Stimulated activated CD4-positive, alpha-beta T cell treated with anti-CD3 and anti-CD28 coated beads, TNF-alpha, amount 100 ng/mL, for 1 hour (primary cell): ENCODE measurements at regions not wholly inside any gene's neighbourhood (a gene's known extent, or its start where the extent isn't known, plus 50 kb on each side); places are given as distances from the start of the nearest gene placed in this dataset.

Source experiments
- DNase-seq, 3 donors: peaks; one replicate each; pipeline ENCODE4 v3.0.0-alpha.2; 2020; ENCODE audit warnings: low read depth in 3 of 3, low spot score in 1 of 3

- DNase-seq = no peak
These were observed 127.0 kb downstream of the CHSY1 start for GRCh38 chr15:101124731-101125451.

DNA sequence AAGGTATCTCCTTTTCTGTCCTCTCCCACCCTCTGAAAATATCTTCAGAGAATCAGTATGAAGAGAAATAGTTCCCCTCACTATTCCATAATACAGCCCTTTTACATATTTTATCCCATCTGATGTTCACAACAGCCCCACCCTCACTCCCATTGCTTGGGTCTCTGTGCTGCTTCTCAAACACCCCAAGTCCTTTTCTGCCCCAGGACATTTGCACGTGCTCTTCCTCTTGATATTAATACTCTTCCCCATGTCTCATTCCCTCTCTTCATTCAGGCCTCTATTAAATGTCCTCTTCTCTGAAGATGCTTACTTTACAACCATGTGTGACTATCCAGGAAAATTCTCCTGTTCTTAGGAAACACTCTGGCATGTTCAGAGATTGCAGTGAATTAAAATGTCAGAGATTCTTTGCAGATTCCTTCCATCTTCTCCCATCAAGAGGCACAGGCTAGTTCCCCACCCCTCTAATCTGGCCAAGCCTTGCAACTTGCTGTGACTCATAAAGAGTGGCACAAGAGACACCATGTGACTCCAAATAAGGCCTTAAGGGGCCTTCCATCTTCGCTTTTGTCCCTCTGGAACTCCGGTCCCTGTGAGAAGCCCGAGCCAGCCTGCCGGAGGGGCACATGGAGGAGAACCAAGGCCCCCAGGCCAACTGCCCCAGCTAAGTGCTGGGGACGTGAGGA is 128.5 kb downstream of the CHSY1 start:
- no peak for DNase-seq

DNA sequence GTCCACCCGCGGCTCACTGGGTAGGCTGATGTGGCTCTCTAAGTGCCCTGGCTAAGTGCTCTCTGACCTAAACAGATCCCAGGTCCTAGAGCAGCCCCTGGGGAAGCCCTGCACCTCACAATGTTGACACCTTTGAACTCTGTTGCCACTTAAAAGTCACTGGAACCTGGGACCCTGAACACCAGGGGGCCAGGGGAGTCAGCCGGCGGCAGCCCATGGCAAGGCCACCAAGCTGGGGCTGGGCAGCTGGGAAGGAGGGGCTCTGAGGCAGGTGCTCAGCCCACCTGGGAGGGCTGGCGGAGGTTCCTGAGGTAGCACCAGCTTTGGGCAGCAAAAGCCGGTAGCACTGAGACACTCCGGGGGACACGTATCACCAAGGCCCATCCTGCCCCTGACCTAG is 129.0 kb downstream of the CHSY1 start:
- no peak for DNase-seq

DNA sequence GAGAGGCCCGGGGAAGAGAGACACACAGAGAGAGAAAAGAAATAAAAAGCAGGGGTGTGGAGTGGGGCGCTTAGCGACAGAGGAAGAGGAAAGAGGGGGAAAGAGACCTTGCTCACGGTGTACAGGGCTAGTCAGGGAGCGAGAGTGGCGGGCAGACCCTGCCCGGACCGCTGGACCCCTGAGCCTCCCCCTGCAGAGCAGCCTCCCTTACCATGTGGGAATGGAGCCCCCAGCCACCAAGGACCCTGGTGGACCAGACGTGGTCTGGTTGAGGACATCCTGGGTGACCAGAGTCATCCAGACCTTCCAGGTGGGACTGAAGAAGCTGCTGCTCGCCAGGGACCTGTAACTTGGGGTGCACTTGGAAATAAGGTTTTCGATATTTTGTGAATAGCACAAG is 129.6 kb downstream of the CHSY1 start:
- DNase-seq = no peak

DNA sequence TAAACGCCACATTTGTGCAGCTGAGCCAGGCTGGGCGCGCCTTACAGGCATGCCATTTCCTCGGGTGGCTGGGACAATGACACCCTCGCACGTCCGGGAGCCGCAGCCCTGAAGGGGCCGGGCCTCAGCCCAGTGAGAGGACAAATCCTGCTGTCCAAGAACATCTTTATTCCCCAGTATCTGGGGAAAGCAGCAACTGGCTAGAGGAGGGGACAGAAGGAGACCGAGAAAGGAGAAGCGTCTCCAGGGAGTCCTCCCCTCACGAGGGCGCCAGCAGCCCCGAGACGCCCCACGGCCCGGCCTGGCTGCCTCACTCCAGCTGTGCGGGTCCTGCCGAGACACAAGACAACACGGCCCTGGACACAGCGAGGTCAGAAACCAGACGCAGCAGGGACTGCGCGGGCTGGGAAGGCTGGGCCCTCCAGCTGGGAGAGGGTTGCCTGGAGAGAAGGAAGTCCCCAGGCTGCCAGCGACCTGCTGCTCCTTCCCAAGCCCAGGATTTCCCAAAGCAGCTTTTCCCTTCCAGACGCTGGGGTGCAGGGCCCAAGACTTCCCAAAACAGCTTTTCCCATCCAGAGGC is 130.2 kb downstream of the CHSY1 start:
- DNase-seq = peak in 1 of 3 donors; percentile 21

- no peak for DNase-seq
These were observed 130.9 kb downstream of the CHSY1 start for GRCh38 chr15:101120987-101121386.

DNA sequence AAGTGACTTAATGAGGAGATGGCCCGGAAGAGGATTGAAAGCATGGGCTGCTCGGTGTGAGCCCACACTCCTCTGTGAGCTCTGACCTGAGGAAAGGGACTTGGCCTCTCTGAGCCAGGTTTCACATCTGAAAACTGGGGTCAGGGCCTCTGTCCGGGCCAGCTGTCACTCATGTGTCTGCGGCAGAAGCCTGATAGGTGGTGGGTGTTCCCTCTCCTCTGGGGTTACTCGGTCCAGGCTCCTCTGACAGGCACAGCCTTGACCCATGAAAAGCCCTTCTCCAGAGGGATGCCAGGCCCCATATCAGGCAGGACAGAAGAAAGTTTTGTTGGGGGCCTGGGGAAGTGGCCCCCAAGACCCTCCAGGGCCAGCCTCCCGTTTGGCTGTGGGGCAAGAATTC is 131.4 kb downstream of the CHSY1 start:
- DNase-seq = no peak
